IMR-90 (cell line): ENCODE measurements at regions not wholly inside any gene's neighbourhood (a gene's known extent, or its start where the extent isn't known, plus 50 kb on each side); places are given as distances from the start of the nearest gene placed in this dataset.

Experiments used
- ATAC-seq: fragments of 200-7000 bp; cut with Tn5 transposase; 2 replicates; pipeline ENCODE4 v1.9.1; 2020; ENCODE audit warnings: low read depth, mild to moderate bottlenecking, moderate library complexity
- BruUV-seq: library from RNA; stranded (reverse); fragments of 400-500 nt; replicated peaks from 2 replicates; lab custom pipeline; 2021; lab: Mats Ljungman, UMichigan
- CTCF ChIA-PET: fragments of 300-600 bp; formaldehyde crosslinking; extraction: SDS; loops from one replicate; lab custom pipeline; 2021; ENCODE audit warnings: antibody characterized with exemption; lab: Yijun Ruan, JAX
- POLR2A ChIA-PET: fragments of 300-600 bp; sonication (Branson Sonifier 250); formaldehyde crosslinking; loops from one replicate; lab custom pipeline; 2022; ENCODE audit warnings: antibody characterized with exemption; ENCODE audit not compliant: unreplicated experiment; lab: Charles Lee
- DNase-seq: peaks from one replicate; pipeline ENCODE4 v3.0.0; 2013
- H2AFZ ChIP-seq: replicated peaks from 2 replicates; pipeline ENCODE3; 2013; ENCODE audit warnings: low read length, mild to moderate bottlenecking; ENCODE audit not compliant: poor library complexity
- H2AK5ac ChIP-seq: 2 replicates; pipeline ENCODE4 v1.6.1; 2013; ENCODE audit warnings: low read depth, low read length, inconsistent platforms
- H2AK9ac ChIP-seq: replicated peaks from 2 replicates; pipeline ENCODE3; 2013; ENCODE audit warnings: mild to moderate bottlenecking, low read depth, low read length, moderate library complexity; ENCODE audit not compliant: poor library complexity
- H2BK120ac ChIP-seq: 2 replicates; pipeline ENCODE4 v1.6.1; 2013; ENCODE audit warnings: low read depth, low read length, inconsistent platforms
- H2BK15ac ChIP-seq: 3 replicates; pipeline ENCODE4 v1.6.1; 2013; ENCODE audit warnings: low read depth, low read length, inconsistent platforms
- H2BK20ac ChIP-seq: 2 replicates; pipeline ENCODE4 v1.6.1; 2013; ENCODE audit warnings: low read depth, mild to moderate bottlenecking, inconsistent platforms, low read length, moderate library complexity
- H2BK5ac ChIP-seq: 2 replicates; pipeline ENCODE4 v1.6.1; 2013; ENCODE audit warnings: mild to moderate bottlenecking, low read depth, low read length, inconsistent platforms; ENCODE audit not compliant: poor library complexity, severe bottlenecking
- H3K14ac ChIP-seq: replicated peaks from 2 replicates; pipeline ENCODE4 v1.6.1; 2013; ENCODE audit warnings: low read depth, low read length, inconsistent platforms
- H3K18ac ChIP-seq: 2 replicates; pipeline ENCODE4 v1.6.1; 2013; ENCODE audit warnings: low read depth, low read length, control low read depth
- H3K23ac ChIP-seq: 2 replicates; pipeline ENCODE4 v1.6.1; 2013; ENCODE audit warnings: low read depth, low read length, inconsistent platforms
- H3K27ac ChIP-seq: 2 replicates; pipeline ENCODE4 v1.5.1; 2013; ENCODE audit warnings: mild to moderate bottlenecking, control low read depth, low read length; ENCODE audit not compliant: insufficient read depth
- H3K27me3 ChIP-seq: 2 replicates; pipeline ENCODE4 v1.6.1; 2013; ENCODE audit warnings: low read length; ENCODE audit not compliant: control insufficient read depth, insufficient read depth
- H3K36me3 ChIP-seq: 2 replicates; pipeline ENCODE4 v1.6.1; 2013; ENCODE audit warnings: low read length, mixed read lengths; ENCODE audit not compliant: control insufficient read depth, insufficient read depth
- H3K4ac ChIP-seq: 2 replicates; pipeline ENCODE4 v1.6.1; 2013; ENCODE audit warnings: low read depth, low read length, inconsistent platforms
- H3K4me1 ChIP-seq: 2 replicates; pipeline ENCODE4 v1.6.1; 2013; ENCODE audit warnings: low read length, mixed read lengths; ENCODE audit not compliant: control insufficient read depth, insufficient read depth
- H3K4me2 ChIP-seq: 2 replicates; pipeline ENCODE4 v1.6.1; 2013; ENCODE audit warnings: low read depth, mild to moderate bottlenecking, control low read depth, low read length, moderate library complexity
- H3K4me3 ChIP-seq: 2 replicates; pipeline ENCODE4 v1.5.1; 2013; ENCODE audit warnings: low read depth, mild to moderate bottlenecking, control low read depth, low read length, moderate library complexity; ENCODE audit not compliant: insufficient read depth
- H3K56ac ChIP-seq: 2 replicates; pipeline ENCODE4 v1.6.1; 2013; ENCODE audit warnings: low read length, inconsistent platforms; ENCODE audit not compliant: insufficient read depth; ENCODE audit errors: extremely low read depth
- H3K79me1 ChIP-seq, 2 experiments: 2 replicates each; pipeline ENCODE4 v1.6.1; 2013; ENCODE audit warnings: low read length in 2 of 2, inconsistent platforms in 1 of 2, low read depth in 1 of 2
- H3K9ac ChIP-seq: 2 replicates; pipeline ENCODE4 v1.6.1; 2013; ENCODE audit warnings: low read depth, low read length, control low read depth
- H3K9me1 ChIP-seq: 2 replicates; pipeline ENCODE4 v1.6.1; 2013; ENCODE audit warnings: low read length, inconsistent platforms; ENCODE audit not compliant: insufficient read depth
- H3K9me3 ChIP-seq: 2 replicates; pipeline ENCODE4 v1.6.1; 2013; ENCODE audit warnings: low read length; ENCODE audit not compliant: control insufficient read depth, insufficient read depth
- H4K20me1 ChIP-seq: 2 replicates; pipeline ENCODE4 v1.6.1; 2013; ENCODE audit warnings: low read length, inconsistent platforms; ENCODE audit not compliant: insufficient read depth
- H4K5ac ChIP-seq: 2 replicates; pipeline ENCODE4 v1.6.1; 2013; ENCODE audit warnings: mild to moderate bottlenecking, low read depth, low read length, control low read depth
- H4K8ac ChIP-seq, 2 experiments: 2 replicates each; pipeline ENCODE4 v1.6.1; 2013; ENCODE audit warnings: low read depth in 2 of 2, low read length in 2 of 2, control low read depth in 1 of 2, inconsistent platforms in 1 of 2
- H4K91ac ChIP-seq: 2 replicates; pipeline ENCODE4 v1.6.1; 2013; ENCODE audit warnings: low read depth, low read length, inconsistent platforms; ENCODE audit not compliant: insufficient read depth
- MAZ ChIP-seq: IDR thresholded peaks from 2 replicates; pipeline ENCODE4 v1.6.1; 2012; ENCODE audit warnings: low read depth, mild to moderate bottlenecking, low read length, improper control_type of control experiment, moderate library complexity, borderline replicate concordance
- SMC3 ChIP-seq: fragments of 150-350 bp; IDR thresholded peaks from 2 replicates; pipeline ENCODE4 v1.6.1; 2016; ENCODE audit warnings: low read depth, mild to moderate bottlenecking, antibody characterized with exemption, low read length, moderate library complexity
- WGBS, 2 experiments: methylation state at CpG; one replicate each; pipeline versions ENCODE4 v1.1.5 to v1.1.7; 2013; ENCODE audit warnings: missing lambda C conversion rate in 2 of 2; ENCODE audit not compliant: insufficient read length in 1 of 2; ENCODE audit errors: extremely low coverage in 2 of 2; 5-methylcytosine and 5-hydroxymethylcytosine counted together
- dilution Hi-C: fragments of 300-500 bp; cut with HindIII; formaldehyde crosslinking; loops from one replicate; pipeline ENCODE4 v1.14.3; 2018; ENCODE audit warnings: low sequenced_read_pairs; ENCODE audit not compliant: unreplicated experiment
- in situ Hi-C: fragments of 300-500 bp; cut with MboI; formaldehyde crosslinking; loops from 3 replicates; pipeline ENCODE4 v1.14.3; 2019; ENCODE audit warnings: low sequenced_read_pairs, inconsistent platforms, mixed read lengths
- intact Hi-C: fragments of 100-400 bp; cut with micrococcal nuclease; formaldehyde crosslinking; loops from 2 replicates; pipeline ENCODE4 v1.10.0; 2022

GRCh38 chr2:195148004-195148403 is 509.0 kb upstream of the SLC39A10 start:
- Histone ChIP-seq H3K9me1 (no peaks in the 10 kb centered on the region), H3K79me1 (no peaks in the 10 kb centered on the region), H3K56ac (no peak overlapping the region), H3K27me3 (no peaks in the 10 kb centered on the region), H3K4me3 (no peak overlapping the region), H2BK20ac (no peak overlapping the region), H3K18ac (no peak overlapping the region), H3K9me3 (no peaks in the 10 kb centered on the region), H2AFZ (no peak overlapping the region), H4K8ac (no peak overlapping the region), H3K4me2 (no peak overlapping the region), H4K20me1 (no peaks in the 10 kb centered on the region), H3K27ac (no peak overlapping the region), H3K4me1 (no peaks in the 10 kb centered on the region), H3K14ac (no peak overlapping the region), H3K4ac (no peak overlapping the region), H3K9ac (no peak overlapping the region), H4K5ac (no peak overlapping the region), H2AK5ac (no peak overlapping the region), H2AK9ac (no peak overlapping the region), H3K36me3 (no peaks in the 10 kb centered on the region), H4K91ac (no peak overlapping the region), H3K23ac (no peak overlapping the region), H2BK120ac (no peak overlapping the region), H2BK5ac (no peak overlapping the region), H2BK15ac (no peak overlapping the region)
- dilution Hi-C loops (no loop called here), intact Hi-C loops (no loop called here), in situ Hi-C loops (no loop called here)
- no CpG with 5 or more reads among the region's 5 CpGs for WGBS, 2 experiments
- no peak for DNase-seq
- no peak for TF ChIP-seq SMC3
- TF ChIP-seq MAZ: no peak
- no TSS peak for BruUV-seq
- no peak for ATAC-seq
- POLR2A ChIA-PET: no interaction called here
- CTCF ChIA-PET: interaction anchor here (1.4 kb wide), 1 partner anchor 17 kb away, joined by 3 read pairs; no protein-coding TSS in a partner anchor
